B cell (primary cell): ENCODE measurements at regions not wholly inside any gene's neighbourhood (a gene's known extent, or its start where the extent isn't known, plus 50 kb on each side); places are given as distances from the start of the nearest gene placed in this dataset.

Experiments used
- CTCF ChIP-seq: fragments of 200-600 bp; IDR thresholded peaks from one replicate; pipeline ENCODE4 v1.8.0; 2022; ENCODE audit warnings: antibody characterized with exemption, mild to moderate bottlenecking
- EZH2 ChIP-seq: IDR thresholded peaks from 2 replicates; pipeline ENCODE4 v1.6.1; 2012; ENCODE audit warnings: borderline replicate concordance, low read depth, mild to moderate bottlenecking, moderate library complexity, low read length; ENCODE audit not compliant: insufficient read depth, poor library complexity, severe bottlenecking

GRCh38 chr6:79138146-79138545, 60.1 kb upstream of the PHIP start:
- TF ChIP-seq CTCF (no peak), EZH2 (no peak)
